ENCODE measurements at regions not wholly inside any gene's neighbourhood (a gene's known extent, or its start where the extent isn't known, plus 50 kb on each side); places are given as distances from the start of the nearest gene placed in this dataset.
"Not testable (repeated sequence)": the region's sequence is repeated elsewhere in the genome, so short reads cannot be mapped to it uniquely, and the experiment has no call there.

DNA sequence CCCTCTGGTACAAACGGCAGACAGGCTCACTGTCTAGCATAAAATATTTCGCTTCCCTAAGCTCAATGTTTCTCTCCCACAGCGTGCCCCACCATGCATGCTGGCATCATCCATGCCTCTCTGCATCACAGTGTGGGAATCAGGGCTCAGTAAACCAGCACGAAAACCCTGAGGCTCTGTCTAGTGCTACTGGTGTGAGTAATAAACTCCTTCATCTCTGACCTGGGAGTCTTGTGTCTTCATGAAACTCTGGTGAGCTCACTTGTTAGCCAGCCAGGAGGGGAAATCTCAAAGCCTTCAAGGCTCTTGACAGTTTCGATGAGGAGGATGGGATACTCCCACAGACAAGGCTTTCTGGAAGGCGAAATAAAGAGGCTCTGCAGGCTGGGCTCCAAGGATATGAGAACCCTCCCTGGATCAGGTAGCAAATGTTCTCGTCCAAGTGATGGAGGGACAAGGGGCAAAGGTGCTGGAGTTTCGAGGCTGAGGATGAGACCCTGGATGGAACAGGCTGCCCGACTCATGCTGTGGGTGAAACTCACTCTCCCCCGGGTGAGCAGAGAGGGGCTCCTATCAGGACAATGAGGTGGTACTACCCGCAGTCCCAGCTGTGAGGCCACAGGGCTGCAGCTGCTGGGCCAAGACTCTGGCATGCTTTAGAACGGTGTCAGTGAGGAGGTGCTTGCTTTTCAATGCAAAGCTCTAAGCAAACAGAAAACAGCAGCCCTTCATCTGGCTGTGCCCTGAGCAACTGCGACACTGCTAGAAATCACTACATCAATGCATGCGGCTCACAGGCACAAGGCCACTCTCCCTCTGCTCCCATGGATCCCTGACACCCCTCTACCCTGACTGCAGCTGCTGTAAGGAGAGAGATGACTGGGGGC is 69.3 kb downstream of the SHANK2 start:
- DNase-seq (ENCODE audit: low read depth): no peak

GRCh38 chr11:71181566-71181965 is 70.8 kb downstream of the SHANK2 start:
- no peak for DNase-seq (ENCODE audit: low read depth)

- DNase-seq (ENCODE audit: low read depth): no peak
Measured at GRCh38 chr11:71180694-71181470, 71.5 kb downstream of the SHANK2 start.

DNA sequence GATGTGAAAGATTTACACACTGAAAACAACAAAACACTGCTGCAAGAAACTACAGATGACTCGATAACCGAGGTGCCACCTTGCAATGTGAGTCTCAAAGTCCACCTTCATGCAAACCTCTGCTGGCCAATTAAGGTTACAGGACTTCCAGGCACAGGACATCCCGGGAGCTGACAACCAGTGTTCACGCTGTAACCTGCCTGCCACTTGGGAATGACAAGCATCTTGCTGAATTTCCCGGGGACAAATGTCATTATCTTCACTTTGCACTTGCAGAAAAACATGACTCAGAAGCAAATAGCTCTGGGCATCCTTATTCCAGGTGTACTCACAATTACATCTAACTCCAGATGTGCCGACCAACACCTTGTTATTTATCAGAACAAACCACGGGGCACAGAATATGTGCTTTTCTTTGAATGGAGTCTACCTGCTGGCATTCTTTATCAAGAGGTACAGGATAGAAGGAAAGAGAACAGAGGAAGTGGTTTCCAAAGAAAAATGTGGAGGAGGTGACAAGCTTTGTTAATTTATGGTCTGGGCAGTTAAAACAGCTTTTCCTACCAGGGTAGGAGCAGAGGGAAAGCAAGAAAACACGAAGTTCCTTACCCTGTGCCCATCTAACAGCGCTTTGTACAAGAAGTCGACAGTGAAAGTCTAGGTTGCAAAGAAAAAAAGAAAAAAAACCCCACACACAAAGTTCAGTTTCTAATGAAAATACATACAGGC is 72.3 kb downstream of the SHANK2 start:
- DNase-seq (ENCODE audit: low read depth): no peak

DNA sequence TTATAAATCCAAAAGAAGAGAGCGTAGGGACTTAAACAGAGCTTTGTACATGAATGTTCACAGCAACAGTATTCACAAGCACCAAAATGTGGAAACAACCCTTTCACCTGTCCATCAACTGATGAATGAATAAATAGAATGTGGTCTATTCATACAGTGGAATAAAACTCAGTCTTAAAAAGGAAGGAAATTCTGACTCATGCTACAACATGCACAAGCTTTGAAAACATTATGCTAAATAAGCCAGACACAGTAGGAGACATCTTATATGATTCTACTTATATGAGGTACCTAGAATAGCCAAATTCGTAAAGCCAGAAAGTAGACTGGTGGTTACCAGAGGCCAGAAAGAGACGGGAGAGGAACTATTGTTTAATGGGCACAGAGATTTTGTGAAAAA is 74.3 kb downstream of the SHANK2 start:
- DNase-seq (ENCODE audit: low read depth): no peak

- no peak for DNase-seq (ENCODE audit: low read depth)
Measured at GRCh38 chr11:71176812-71177211, 75.6 kb downstream of the SHANK2 start.

- no peak for DNase-seq (ENCODE audit: low read depth)
Measured at GRCh38 chr11:71173709-71174108, 78.7 kb downstream of the SHANK2 start.

- no peak for DNase-seq (ENCODE audit: low read depth)
Measured at GRCh38 chr11:71172680-71173079, 79.7 kb downstream of the SHANK2 start.

GRCh38 chr11:71171576-71171975 is 80.8 kb downstream of the SHANK2 start:
- DNase-seq (ENCODE audit: low read depth): no peak

DNA sequence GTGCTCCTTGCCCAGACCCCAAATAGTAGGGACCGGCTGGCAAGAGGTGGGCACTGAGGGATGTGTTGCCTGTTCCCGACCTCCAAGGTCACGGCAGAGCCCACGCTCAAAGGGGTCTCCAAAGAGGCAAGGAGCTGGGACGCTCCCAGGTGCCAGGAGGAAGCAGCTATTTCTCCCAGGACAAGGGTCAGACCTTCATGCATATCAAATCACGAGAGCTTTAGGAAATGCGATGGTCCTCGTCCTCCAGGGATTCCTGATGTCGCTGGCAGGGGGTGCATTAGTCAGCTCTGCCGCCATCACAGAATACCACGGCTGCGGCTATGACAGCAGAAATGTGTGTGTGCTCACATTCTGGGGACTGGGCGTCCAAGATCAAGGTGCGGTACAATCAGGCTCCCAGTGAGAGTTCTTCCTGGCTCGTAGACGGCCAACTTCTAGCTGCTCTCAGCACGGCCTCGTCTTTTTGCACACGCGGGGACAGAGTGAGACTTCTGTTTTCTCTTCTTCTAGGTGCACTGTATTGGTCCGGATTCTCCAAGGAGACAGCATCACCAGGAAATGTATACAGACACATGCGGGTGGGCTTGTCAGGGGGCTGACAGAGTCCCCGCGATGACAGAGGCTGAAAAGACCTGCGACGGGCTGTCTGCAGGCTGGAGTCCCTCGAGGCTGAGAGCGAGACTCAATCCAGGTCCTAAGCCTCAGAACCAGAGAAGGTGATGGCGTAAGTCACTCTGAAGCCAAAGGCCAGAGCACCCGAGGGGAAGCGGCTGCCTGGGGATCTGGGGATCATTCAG is 81.6 kb downstream of the SHANK2 start:
- no peak for DNase-seq (ENCODE audit: low read depth)

DNA sequence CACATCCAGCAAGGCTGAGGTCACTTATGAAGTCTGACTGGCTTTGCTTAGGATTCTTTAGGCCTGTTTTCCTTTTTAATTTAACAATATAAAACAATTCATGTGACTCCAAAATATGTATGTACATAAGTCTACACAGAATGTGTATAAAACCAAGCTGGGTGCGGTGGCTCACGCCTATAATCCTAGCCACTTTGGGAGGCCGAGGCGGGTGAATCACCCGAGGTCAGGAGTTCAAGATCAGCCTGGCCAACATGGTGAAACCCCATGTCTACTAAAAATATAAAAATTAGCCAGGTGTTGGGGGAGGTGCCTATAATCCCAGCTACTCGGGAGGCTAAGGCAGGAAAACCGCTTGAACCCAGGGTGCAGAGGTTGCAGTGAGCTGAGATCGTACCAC is 83.1 kb downstream of the SHANK2 start:
- no peak for DNase-seq (ENCODE audit: low read depth)

DNA sequence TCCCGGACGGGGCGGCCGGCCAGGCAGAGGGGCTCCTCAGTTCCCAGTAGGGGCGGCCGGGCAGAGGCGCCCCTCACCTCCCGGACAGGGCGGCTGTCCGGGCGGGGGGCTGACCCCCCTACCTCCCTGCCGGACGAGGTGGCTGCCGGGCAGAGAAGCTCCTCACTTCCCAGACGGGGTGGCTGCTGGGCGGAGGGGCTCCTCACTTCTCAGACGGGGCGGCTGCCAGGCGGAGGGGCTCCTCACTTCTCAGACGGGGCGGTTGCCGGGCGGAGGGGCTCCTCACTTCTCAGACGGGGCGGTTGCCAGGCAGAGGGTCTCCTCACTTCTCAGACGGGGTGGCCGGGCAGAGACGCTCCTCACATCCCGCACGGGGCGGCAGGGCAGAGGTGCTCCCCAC is 84.6 kb downstream of the SHANK2 start:
- not testable (repeated sequence) for DNase-seq (ENCODE audit: low read depth)

- DNase-seq (ENCODE audit: low read depth): no peak
Measured at GRCh38 chr11:71165771-71166170, 86.6 kb downstream of the SHANK2 start.

DNA sequence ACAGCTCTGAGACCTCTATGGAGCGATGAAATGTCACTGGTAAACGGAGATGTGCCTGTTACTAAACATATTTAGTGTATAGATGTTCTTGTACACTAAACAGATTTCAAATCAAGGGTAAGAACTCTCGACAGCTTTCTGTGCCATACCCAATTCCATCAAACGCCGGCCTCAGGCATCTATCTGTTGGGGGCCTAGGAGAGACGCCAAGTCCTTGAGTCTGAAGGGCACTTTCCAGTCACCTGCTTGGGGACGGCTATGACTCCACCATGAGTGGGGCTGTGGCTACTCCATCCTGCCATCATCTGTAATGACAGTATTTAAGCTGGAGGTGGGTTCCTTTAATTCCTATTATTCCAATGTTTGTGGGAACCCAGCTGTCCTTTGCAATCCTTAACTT is 87.8 kb downstream of the SHANK2 start:
- no peak for DNase-seq (ENCODE audit: low read depth)

DNA sequence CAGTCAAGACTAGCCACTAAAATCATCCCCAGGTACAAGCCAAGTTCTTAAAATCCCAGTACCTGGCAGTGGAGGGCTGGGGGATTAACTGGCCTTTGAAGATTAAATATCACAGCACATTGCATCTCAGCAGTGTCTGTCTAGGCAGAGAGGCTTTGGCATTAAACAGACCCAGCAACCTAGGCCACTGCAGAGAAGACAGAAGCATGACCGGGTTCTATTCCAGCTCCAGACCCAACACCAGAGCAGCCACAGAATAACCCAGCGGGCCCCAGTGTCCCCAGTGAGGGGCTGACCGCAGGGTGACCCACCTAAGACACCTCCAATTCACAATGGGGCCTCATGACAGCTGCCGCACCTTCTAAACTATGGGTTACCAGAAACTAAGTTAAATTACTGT is 88.2 kb downstream of the SHANK2 start:
- no peak for DNase-seq (ENCODE audit: low read depth)

DNA sequence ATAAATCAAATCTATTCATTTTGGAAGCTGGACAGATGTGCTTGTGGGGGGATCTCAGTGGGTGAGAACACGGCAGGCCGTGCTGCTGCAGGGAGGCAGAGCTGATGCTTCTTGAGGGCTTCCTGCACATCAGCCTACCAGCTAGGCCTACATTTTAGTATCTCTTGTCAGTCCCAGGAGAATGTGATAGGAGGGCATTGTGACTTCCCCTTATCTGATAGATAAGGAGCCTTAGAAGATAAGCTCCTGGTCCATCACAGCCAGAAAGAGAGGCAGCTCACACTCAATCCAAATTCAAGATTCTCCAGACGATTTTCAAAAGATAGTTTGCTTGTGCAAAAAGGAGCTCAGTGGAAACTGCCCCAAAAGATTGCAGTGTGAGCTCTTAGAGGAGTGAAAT is 89.0 kb downstream of the SHANK2 start:
- DNase-seq (ENCODE audit: low read depth): no peak

DNA sequence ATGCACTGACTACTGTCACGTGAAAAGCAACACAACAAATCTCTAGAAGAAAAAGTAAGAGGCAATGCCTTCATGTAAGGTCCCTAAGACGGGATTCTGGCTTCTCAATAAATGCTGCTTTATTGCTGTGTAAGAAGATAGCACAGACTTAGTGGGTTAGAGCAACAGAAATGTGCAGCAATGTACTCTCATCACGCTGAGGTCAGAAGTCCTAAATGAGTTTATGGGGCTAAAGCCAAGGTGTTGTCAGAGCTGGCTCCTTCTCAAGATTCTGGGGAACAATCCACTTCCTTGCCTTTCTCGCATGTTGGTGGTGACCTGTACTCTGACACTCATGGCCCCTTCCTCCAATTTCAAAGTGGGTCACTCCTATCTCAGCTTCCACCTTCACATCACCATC is 93.4 kb downstream of the SHANK2 start:
- DNase-seq (ENCODE audit: low read depth): no peak

DNA sequence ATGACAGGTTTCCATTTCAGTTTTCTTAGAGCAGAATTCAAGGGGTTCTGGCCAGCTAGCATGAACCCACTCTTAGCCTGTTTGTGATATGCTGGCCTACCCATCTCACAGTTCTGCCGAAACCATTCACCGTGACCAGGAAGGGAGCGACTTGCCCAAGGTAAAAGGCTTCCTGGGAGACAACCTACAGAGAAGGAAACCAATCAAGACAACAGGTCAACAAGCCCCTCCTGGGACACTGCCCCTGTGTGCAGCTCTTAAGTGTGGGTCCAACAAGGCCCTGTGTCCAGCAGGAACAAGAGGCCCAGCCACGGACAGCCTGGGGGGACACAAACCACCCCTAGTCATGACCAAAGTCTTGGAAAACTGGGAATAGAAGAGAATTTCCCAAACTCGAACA is 94.7 kb downstream of the SHANK2 start:
- not testable (repeated sequence) for DNase-seq (ENCODE audit: low read depth)

GRCh38 chr11:71156301-71156700 is 96.1 kb downstream of the SHANK2 start:
- no peak for DNase-seq (ENCODE audit: low read depth)

GRCh38 chr11:71155846-71156245 is 96.5 kb downstream of the SHANK2 start:
- DNase-seq (ENCODE audit: low read depth): no peak

- no peak for DNase-seq (ENCODE audit: low read depth)
Measured at GRCh38 chr11:71154261-71154805, 98.0 kb downstream of the SHANK2 start.

- no peak for DNase-seq (ENCODE audit: low read depth)
Measured at GRCh38 chr11:71153005-71153390, 99.4 kb downstream of the SHANK2 start.
